Thoracic aorta (tissue), 2 donors: ENCODE measurements at regions not wholly inside any gene's neighbourhood (a gene's known extent, or its start where the extent isn't known, plus 50 kb on each side); places are given as distances from the start of the nearest gene placed in this dataset.
"Not testable (repeated sequence)": the region's sequence is repeated elsewhere in the genome, so short reads cannot be mapped to it uniquely, and the experiment has no call there.

ENCODE experiments used
- ATAC-seq: fragments of 150-250 bp; one replicate; pipeline ENCODE4 v1.8.0; 2017; ENCODE audit warnings: low read depth; ENCODE audit not compliant: insufficient number of reproducible peaks, low FRiP score
- DNase-seq: peaks from one replicate; pipeline ENCODE4 v3.0.0-alpha.2; 2020; ENCODE audit warnings: low spot score
- H3K27ac ChIP-seq, 2 donors: fragments of 200-600 bp; sonication (generic); 1 replicate in 1 of 2; 2 replicates in 1 of 2; pipeline ENCODE4 v1.5.1; 2016; ENCODE audit warnings: mild to moderate bottlenecking in 2 of 2, moderate library complexity in 2 of 2
- H3K27me3 ChIP-seq: fragments of 200-600 bp; sonication (generic); replicated peaks from 2 replicates; pipeline ENCODE4 v1.6.0; 2016; ENCODE audit warnings: mild to moderate bottlenecking; ENCODE audit not compliant: insufficient read depth
- H3K36me3 ChIP-seq: fragments of 200-600 bp; sonication (generic); one replicate; pipeline ENCODE4 v1.5.1; 2016
- H3K4me1 ChIP-seq, 2 donors: fragments of 200-600 bp; sonication (generic); 1 replicate in 1 of 2; 2 replicates in 1 of 2; pipeline versions ENCODE4 v1.5.1 to v1.6.0; 2016; ENCODE audit warnings: low read depth in 2 of 2, mild to moderate bottlenecking in 1 of 2; ENCODE audit not compliant: control insufficient read depth in 1 of 2
- H3K4me3 ChIP-seq: fragments of 200-600 bp; sonication (generic); 2 replicates; pipeline ENCODE4 v1.5.1; 2016; ENCODE audit warnings: mild to moderate bottlenecking
- H3K9me3 ChIP-seq: fragments of 200-600 bp; sonication (generic); 2 replicates; pipeline ENCODE4 v1.5.1; 2016
- CTCF ChIP-seq: fragments of 200-600 bp; sonication (generic); IDR thresholded peaks from one replicate; pipeline ENCODE4 v1.5.1; 2019; ENCODE audit warnings: antibody characterized with exemption

- Histone ChIP-seq H3K9me3 (no peaks in the 10 kb centered on the region), H3K4me1 (no peaks in the 10 kb centered on the region), H3K4me3 (no peak overlapping the region), H3K36me3 (no peaks in the 10 kb centered on the region), H3K27me3 (no peaks in the 10 kb centered on the region), H3K27ac (no peak overlapping the region)
- ATAC-seq (no peak), DNase-seq (no peak)
- no peak for TF ChIP-seq CTCF
Measured at GRCh38 chr3:101133652-101134051, 140.4 kb upstream of the ABI3BP start.

GRCh38 chr3:101133197-101133596 is 140.0 kb upstream of the ABI3BP start:
- not testable (repeated sequence) for H3K27me3 ChIP-seq, ATAC-seq, H3K4me1 ChIP-seq, H3K27ac ChIP-seq, H3K36me3 ChIP-seq, H3K9me3 ChIP-seq, DNase-seq, H3K4me3 ChIP-seq

GRCh38 chr3:101131767-101132166 is 138.5 kb upstream of the ABI3BP start:
- ATAC-seq, result no peak
- no peaks in the 10 kb centered on the region for H3K4me1 ChIP-seq
- H3K4me3 ChIP-seq, result no peak overlapping the region
- H3K27me3 ChIP-seq, result no peaks in the 10 kb centered on the region
- DNase-seq, result no peak
- no peaks in the 10 kb centered on the region for H3K9me3 ChIP-seq
- H3K27ac ChIP-seq, result no peak overlapping the region
- H3K36me3 ChIP-seq, result no peaks in the 10 kb centered on the region
- no peak for TF ChIP-seq CTCF

GRCh38 chr3:101128786-101129185 is 135.6 kb upstream of the ABI3BP start:
- no peak for TF ChIP-seq CTCF
- no peak for ATAC-seq
- H3K27ac ChIP-seq, result no peak overlapping the region
- H3K27me3 ChIP-seq, result no peaks in the 10 kb centered on the region
- DNase-seq, result no peak
- H3K36me3 ChIP-seq, result no peaks in the 10 kb centered on the region
- no peaks in the 10 kb centered on the region for H3K9me3 ChIP-seq
- H3K4me3 ChIP-seq, result no peak overlapping the region
- peaks cover 0 to 4% of the 10 kb centered on the region in 2 donors for H3K4me1 ChIP-seq

GRCh38 chr3:101128001-101128400 is 134.8 kb upstream of the ABI3BP start:
- Histone ChIP-seq H3K4me3 (no peak overlapping the region), H3K27me3 (no peaks in the 10 kb centered on the region), H3K4me1 (peaks cover 0 to 4% of the 10 kb centered on the region in 2 donors), H3K27ac (no peak overlapping the region), H3K9me3 (no peaks in the 10 kb centered on the region), H3K36me3 (no peaks in the 10 kb centered on the region)
- no peak for ATAC-seq
- DNase-seq, result no peak
- no peak for TF ChIP-seq CTCF

GRCh38 chr3:101124125-101124524 is 130.9 kb upstream of the ABI3BP start:
- H3K4me1 ChIP-seq, result peaks cover 0 to 4% of the 10 kb centered on the region in 2 donors
- no peaks in the 10 kb centered on the region for H3K9me3 ChIP-seq
- DNase-seq (no peak), ATAC-seq (no peak)
- H3K27ac ChIP-seq, result no peak overlapping the region
- H3K27me3 ChIP-seq, result no peaks in the 10 kb centered on the region
- no peak for TF ChIP-seq CTCF
- H3K36me3 ChIP-seq, result no peaks in the 10 kb centered on the region
- H3K4me3 ChIP-seq, result no peak overlapping the region
